K562 (cell line): ENCODE measurements at regions not wholly inside any gene's neighbourhood (a gene's known extent, or its start where the extent isn't known, plus 50 kb on each side); places are given as distances from the start of the nearest gene placed in this dataset.

Experiments
- ATAC-seq: fragments of 200-7000 bp; cut with Tn5 transposase; 3 replicates; pipeline ENCODE4 v1.9.1; 2020; ENCODE audit warnings: moderate library complexity
- BruUV-seq: library from RNA; stranded (reverse); fragments of 400-500 nt; replicated peaks from 2 replicates; lab custom pipeline; 2021; lab: Mats Ljungman, UMichigan
- CTCF ChIA-PET: fragments of 300-600 bp; formaldehyde crosslinking; extraction: SDS; loops from one replicate; lab custom pipeline; 2021; ENCODE audit warnings: low intra/inter-chr PET ratio; lab: Yijun Ruan, JAX
- POLR2A ChIA-PET: fragments of 300-600, 350-650 bp; sonication (Branson Sonifier 250); formaldehyde crosslinking; extraction: SDS; loops from one replicate; lab custom pipeline; 2021; ENCODE audit warnings: antibody characterized with exemption, inconsistent platforms; lab: Yijun Ruan, JAX
- DNase-seq, 4 experiments: peaks; one replicate each; pipeline versions ENCODE4 v3.0.0 to v3.0.0-alpha.2; 2011 to 2018; ENCODE audit warnings: low spot score in 3 of 4, mixed read lengths in 3 of 4; ENCODE audit errors: extremely low read depth in 1 of 4
- FAIRE-seq: peaks from 2 replicates; lab custom pipeline; 2011; peaks lifted over from hg19 to GRCh38; lab: Jason Lieb, UNC
- H2AFZ ChIP-seq: 2 replicates; pipeline ENCODE4 v1.6.0; 2011; ENCODE audit warnings: low read depth, low read length, control low read depth, inconsistent platforms
- H3K27ac ChIP-seq: fragments of 200-600 bp; 3 replicates; pipeline ENCODE4 v1.8.0; 2011; ENCODE audit warnings: low read depth, mild to moderate bottlenecking, control low read depth, inconsistent platforms, low read length, moderate library complexity, mixed read lengths; ENCODE audit errors: extremely low read depth
- H3K27me3 ChIP-seq, 2 experiments: fragments of 300-600 bp in 1 of 2; 2 replicates in 1 of 2; 3 replicates in 1 of 2; pipeline versions ENCODE4 v1.6.0 to v1.8.0; 2011; ENCODE audit warnings: inconsistent platforms in 2 of 2, low read length in 2 of 2, mild to moderate bottlenecking in 1 of 2, mixed read lengths in 1 of 2, moderate library complexity in 1 of 2; ENCODE audit not compliant: control insufficient read depth in 2 of 2, insufficient read depth in 2 of 2
- H3K36me3 ChIP-seq: fragments of 300-600 bp; 3 replicates; pipeline ENCODE4 v1.8.0; 2011; ENCODE audit warnings: mild to moderate bottlenecking, low read length, inconsistent platforms; ENCODE audit not compliant: control insufficient read depth, insufficient read depth
- H3K4me1 ChIP-seq, 2 experiments: fragments of 200-600 bp in 1 of 2; replicated peaks in 1 of 2; 2 replicates in 1 of 2; 3 replicates in 1 of 2; pipeline versions ENCODE4 v1.5.1 to v1.8.0; 2011; ENCODE audit warnings: inconsistent platforms in 2 of 2, low read length in 2 of 2, mild to moderate bottlenecking in 1 of 2, mixed read lengths in 1 of 2, moderate library complexity in 1 of 2; ENCODE audit not compliant: control insufficient read depth in 2 of 2, insufficient read depth in 2 of 2
- H3K4me2 ChIP-seq: 2 replicates; pipeline ENCODE4 v1.6.1; 2011; ENCODE audit warnings: low read length, control low read depth, inconsistent platforms, mixed read lengths; ENCODE audit not compliant: insufficient read depth
- H3K4me3 ChIP-seq: fragments of 200-600 bp; sonication (generic), shearing (Covaris generic); 2 replicates; pipeline ENCODE4 v1.5.1; 2016; ENCODE audit warnings: control low read depth, inconsistent platforms
- H3K79me2 ChIP-seq: fragments of 200-600 bp; 3 replicates; pipeline ENCODE4 v1.8.0; 2011; ENCODE audit warnings: low read length, inconsistent platforms; ENCODE audit not compliant: control insufficient read depth, insufficient read depth
- H3K9ac ChIP-seq, 2 experiments: 2 replicates each; pipeline versions ENCODE4 v1.6.0 to v1.6.1; 2011; ENCODE audit warnings: low read depth in 2 of 2, low read length in 2 of 2, control low read depth in 1 of 2, inconsistent platforms in 1 of 2, mild to moderate bottlenecking in 1 of 2, mixed read lengths in 1 of 2; ENCODE audit not compliant: insufficient read depth in 1 of 2
- H3K9me1 ChIP-seq: one replicate; pipeline ENCODE4 v1.6.0; 2011; ENCODE audit warnings: inconsistent platforms, mild to moderate bottlenecking, low read length, moderate library complexity; ENCODE audit not compliant: control insufficient read depth, insufficient read depth
- H3K9me3 ChIP-seq: replicated peaks from 2 replicates; pipeline ENCODE4 v1.5.1; 2011; ENCODE audit warnings: low read depth, low read length, inconsistent platforms; ENCODE audit not compliant: control insufficient read depth, insufficient read depth
- H4K20me1 ChIP-seq: replicated peaks from 2 replicates; pipeline ENCODE4 v1.6.1; 2011; ENCODE audit warnings: low read length, inconsistent platforms, mixed read lengths; ENCODE audit not compliant: control insufficient read depth, insufficient read depth
- AFF1 ChIP-seq, 2 experiments: fragments of 450-650 bp; IDR thresholded peaks; 2 replicates each; pipeline ENCODE4 v1.6.1; 2018; ENCODE audit warnings: mild to moderate bottlenecking in 2 of 2, low read depth in 1 of 2; ENCODE audit not compliant: partially characterized antibody in 2 of 2
- NR2C2 ChIP-seq, 2 experiments: fragments of 200-800 bp in 1 of 2; sonication (Bioruptor generic) in 1 of 2; sonication (generic) in 1 of 2; formaldehyde crosslinking in 1 of 2; IDR thresholded peaks; 2 replicates each; pipeline versions ENCODE4 v1.6.1 to v1.8.0; 2016 to 2022; ENCODE audit warnings: mild to moderate bottlenecking in 1 of 2, missing compliant biosample characterization in 1 of 2, missing genetic modification characterization in 1 of 2, missing genetic modification reagents in 1 of 2
- ZNF24 ChIP-seq: fragments of 450-650 bp; IDR thresholded peaks from 2 replicates; pipeline ENCODE4 v1.6.1; 2016
- ZNF384 ChIP-seq: IDR thresholded peaks from 2 replicates; pipeline ENCODE4 v1.6.1; 2012; ENCODE audit warnings: low read depth, low read length, improper control_type of control experiment
- WGBS: fragments of 100-300 bp; shearing (Covaris generic); methylation state at CpG from one replicate; pipeline ENCODE4 v1.1.6; 2016; ENCODE audit warnings: low coverage, mixed read lengths; ENCODE audit not compliant: insufficient coverage; ENCODE audit errors: missing lambda C conversion rate; 5-methylcytosine and 5-hydroxymethylcytosine counted together
- in situ Hi-C: fragments of 300-500 bp; cut with MboI; formaldehyde crosslinking; loops from 4 replicates; pipeline ENCODE4 v1.15.0; 2018; ENCODE audit warnings: inconsistent platforms, mixed read lengths
- intact Hi-C: fragments of 100-400 bp; cut with micrococcal nuclease; formaldehyde crosslinking; loops from 2 replicates; pipeline ENCODE4 v1.14.2; 2022

GRCh38 chr3:152183473-152183872 is 85.3 kb upstream of the MBNL1 start (continued):
- TF ChIP-seq ZNF24 = 0 out of 2 replicates have a peak, but pooled peaks have one; percentile 36
- peak in 1 of 2 experiments; percentile 71 for TF ChIP-seq AFF1 (IDR thresholded peaks at IDR 0.05; ENCODE audit: low read depth in 1 of 2, partially characterized antibody in 2 of 2)
- TF ChIP-seq, all 486 proteins: peak for 36

GRCh38 chr3:152184971-152185686 is 83.6 kb upstream of the MBNL1 start:
- no peak overlapping the region for H3K4me3 ChIP-seq
- H3K79me2 ChIP-seq = peaks cover 14% of the 10 kb centered on the region; the same call in 2 of the 3 replicates
- H3K9me3 ChIP-seq = no peaks in the 10 kb centered on the region
- peaks cover 0 to 10% of the 10 kb centered on the region in 2 experiments; a peak in 2 of 5 replicates for H3K4me1 ChIP-seq
- WGBS = 72% methylated on average over 5 of the region's 5 CpGs
- H3K27ac ChIP-seq = no peak overlapping the region
- TF ChIP-seq ZNF384 = 0 out of 2 replicates have a peak, but pooled peaks have one; percentile 21
- no peak for TF ChIP-seq NR2C2 (CRISPR knock-in tag; IDR thresholded peaks at IDR 0.05)
- no peak for TF ChIP-seq NR2C2 (tag; IDR thresholded peaks at IDR 0.05)
- H3K9me1 ChIP-seq = no peaks in the 10 kb centered on the region
- in situ Hi-C loops = no loop called here
- no peaks in the 10 kb centered on the region for H3K36me3 ChIP-seq
- ChIA-PET POLR2A (interaction anchor here (0.5 to 2.7 kb wide), 5 partner anchors 8 to 18 kb away, joined by 3 to 16 read pairs (median 4); no protein-coding TSS in a partner anchor), CTCF (no interaction called here)
- H3K4me2 ChIP-seq = no peak overlapping the region
- intact Hi-C loops = loop anchor here (5.0 kb wide), 1 partner anchor 113 kb away; no protein-coding TSS in a partner anchor
- DNase-seq = no peak
- no peak overlapping the region for H2AFZ ChIP-seq
- H3K27me3 ChIP-seq = no peaks in the 10 kb centered on the region
- FAIRE-seq = no peak
- BruUV-seq = no TSS peak
- ATAC-seq = no peak
- H4K20me1 ChIP-seq = no peaks in the 10 kb centered on the region
- no peak overlapping the region for H3K9ac ChIP-seq
